ENCODE measurements at regions not wholly inside any gene's neighbourhood (a gene's known extent, or its start where the extent isn't known, plus 50 kb on each side); places are given as distances from the start of the nearest gene placed in this dataset.

DNA sequence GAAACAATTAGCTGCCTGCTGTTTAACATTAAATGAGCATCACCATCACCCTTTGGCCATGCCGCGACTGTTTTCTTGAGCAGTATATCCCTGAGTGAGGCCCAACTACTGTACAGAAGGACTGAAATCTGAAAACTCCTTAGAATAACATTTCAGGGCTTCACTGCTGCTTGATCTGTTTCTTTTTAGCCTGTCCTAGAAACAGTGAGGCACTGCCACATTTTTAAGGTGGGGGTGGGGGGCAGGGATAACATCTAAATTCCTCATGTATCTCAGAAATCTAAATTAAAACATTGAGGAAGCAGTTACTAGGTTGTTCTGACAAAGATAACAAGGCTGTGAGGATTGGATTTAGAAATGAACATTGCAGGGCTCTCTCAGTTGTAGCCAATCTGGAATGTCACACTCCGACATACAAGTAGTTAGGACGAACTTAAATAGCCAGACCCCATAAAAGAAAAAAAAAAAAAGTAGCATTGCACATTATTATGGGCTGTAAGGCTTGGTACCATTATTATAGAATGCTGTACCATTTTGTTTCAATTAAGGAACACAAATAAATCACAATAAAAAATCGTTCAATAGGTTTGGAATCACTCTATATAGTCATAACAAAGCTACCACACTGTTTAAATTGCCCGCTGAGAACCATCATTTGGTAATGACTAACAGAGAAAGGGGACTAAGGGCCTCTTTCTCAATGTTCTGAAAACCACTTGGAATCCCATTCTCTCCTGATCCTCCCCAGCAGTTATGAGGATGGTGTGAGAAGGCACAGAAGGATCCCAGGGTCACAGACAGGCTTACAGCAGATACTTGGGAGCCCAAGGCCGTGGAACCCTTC lies 256.1 kb downstream of the INHBA start:
- no peak for TF ChIP-seq CTCF (IDR thresholded peaks at IDR 0.05; ENCODE audit: low read depth, low read length)
- peak in 1 of 2 donors; percentile 4 for DNase-seq (ENCODE audit: low read depth in 2 of 2)

DNA sequence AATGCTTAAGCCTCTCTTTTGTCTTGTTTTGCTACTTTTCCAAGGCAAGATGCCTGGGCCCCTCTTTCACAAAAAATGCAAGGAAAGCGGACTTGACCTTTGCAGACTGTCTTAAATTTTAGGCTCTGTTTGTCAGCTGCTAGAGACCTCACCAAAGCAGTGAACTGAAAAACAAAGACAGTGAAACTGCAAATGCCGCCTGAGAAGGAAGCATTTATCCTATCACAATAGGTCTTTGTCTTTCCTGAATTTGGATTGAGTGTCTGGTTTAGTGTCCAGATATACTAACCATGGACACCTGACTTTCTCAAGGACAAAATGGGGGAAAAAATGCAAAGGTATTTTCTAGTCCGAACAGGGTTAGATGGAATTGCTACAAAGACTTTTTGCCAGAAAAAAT lies 256.9 kb downstream of the INHBA start:
- H3K4me3 ChIP-seq (replicated peaks in 1 of 2; ENCODE audit: low read depth in 2 of 2, low read length in 2 of 2) = no peak overlapping the region
- TF ChIP-seq CTCF (IDR thresholded peaks at IDR 0.05; ENCODE audit: low read depth, low read length) = no peak
- DNase-seq (ENCODE audit: low read depth in 2 of 2) = no peak

More for the DNA sequence above, 256.1 kb downstream of the INHBA start:
- no peak overlapping the region for H3K4me3 ChIP-seq (replicated peaks in 1 of 2; ENCODE audit: low read depth in 2 of 2, low read length in 2 of 2)

DNA sequence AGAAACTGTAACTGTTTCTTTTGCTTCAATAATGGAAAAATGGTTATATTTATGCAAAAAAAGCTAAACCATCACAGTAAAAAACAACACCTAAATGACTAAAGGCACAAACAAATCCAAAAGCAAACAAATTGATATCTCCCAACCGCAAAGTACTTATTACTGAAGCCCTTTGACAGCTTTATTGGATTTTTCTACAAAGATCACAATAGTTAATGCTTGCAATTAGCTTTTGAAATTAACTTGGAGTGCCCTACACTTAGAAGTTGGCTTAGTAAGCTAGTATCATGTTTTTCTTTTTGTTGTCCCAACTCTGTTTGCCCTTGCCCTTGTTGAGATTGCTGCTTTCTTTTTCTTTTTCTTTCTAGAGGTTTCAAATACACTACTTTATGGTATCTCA lies 257.5 kb downstream of the INHBA start:
- no peak for TF ChIP-seq CTCF (IDR thresholded peaks at IDR 0.05; ENCODE audit: low read depth, low read length)
- no peak overlapping the region for H3K4me3 ChIP-seq (replicated peaks in 1 of 2; ENCODE audit: low read depth in 2 of 2, low read length in 2 of 2)

DNA sequence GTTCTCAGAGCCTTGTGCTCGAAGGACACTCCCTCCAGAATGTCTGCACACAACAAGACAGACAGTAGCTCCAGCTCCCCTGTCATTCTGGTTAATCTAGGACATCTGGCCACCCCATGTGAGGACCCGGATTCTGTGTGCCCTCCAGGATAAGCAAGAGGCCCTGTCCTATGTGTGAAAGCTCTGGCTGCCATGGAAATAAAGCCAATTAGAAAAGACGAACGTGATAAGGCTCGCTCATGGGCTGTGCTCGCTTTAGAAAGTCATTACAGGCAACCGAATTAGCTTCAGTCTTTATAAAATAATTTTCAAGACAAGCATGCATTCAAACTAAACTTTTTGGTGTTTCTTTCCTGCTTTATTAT lies 263.4 kb downstream of the INHBA start:
- no peak overlapping the region for H3K4me3 ChIP-seq (replicated peaks in 1 of 2; ENCODE audit: low read depth in 2 of 2, low read length in 2 of 2)
- no peak for TF ChIP-seq CTCF (IDR thresholded peaks at IDR 0.05; ENCODE audit: low read depth, low read length)
- DNase-seq (ENCODE audit: low read depth in 2 of 2) = no peak

More for the DNA sequence above, 257.5 kb downstream of the INHBA start:
- DNase-seq (ENCODE audit: low read depth in 2 of 2) = no peak

- peak in 1 of 2 donors; percentile 10 for DNase-seq (ENCODE audit: low read depth in 2 of 2)
- H3K4me3 ChIP-seq (replicated peaks in 1 of 2; ENCODE audit: low read depth in 2 of 2, low read length in 2 of 2) = no peak overlapping the region
- no peak for TF ChIP-seq CTCF (IDR thresholded peaks at IDR 0.05; ENCODE audit: low read depth, low read length)
Observed at GRCh38 chr7:41438705-41439514, 264.0 kb downstream of the INHBA start.

DNA sequence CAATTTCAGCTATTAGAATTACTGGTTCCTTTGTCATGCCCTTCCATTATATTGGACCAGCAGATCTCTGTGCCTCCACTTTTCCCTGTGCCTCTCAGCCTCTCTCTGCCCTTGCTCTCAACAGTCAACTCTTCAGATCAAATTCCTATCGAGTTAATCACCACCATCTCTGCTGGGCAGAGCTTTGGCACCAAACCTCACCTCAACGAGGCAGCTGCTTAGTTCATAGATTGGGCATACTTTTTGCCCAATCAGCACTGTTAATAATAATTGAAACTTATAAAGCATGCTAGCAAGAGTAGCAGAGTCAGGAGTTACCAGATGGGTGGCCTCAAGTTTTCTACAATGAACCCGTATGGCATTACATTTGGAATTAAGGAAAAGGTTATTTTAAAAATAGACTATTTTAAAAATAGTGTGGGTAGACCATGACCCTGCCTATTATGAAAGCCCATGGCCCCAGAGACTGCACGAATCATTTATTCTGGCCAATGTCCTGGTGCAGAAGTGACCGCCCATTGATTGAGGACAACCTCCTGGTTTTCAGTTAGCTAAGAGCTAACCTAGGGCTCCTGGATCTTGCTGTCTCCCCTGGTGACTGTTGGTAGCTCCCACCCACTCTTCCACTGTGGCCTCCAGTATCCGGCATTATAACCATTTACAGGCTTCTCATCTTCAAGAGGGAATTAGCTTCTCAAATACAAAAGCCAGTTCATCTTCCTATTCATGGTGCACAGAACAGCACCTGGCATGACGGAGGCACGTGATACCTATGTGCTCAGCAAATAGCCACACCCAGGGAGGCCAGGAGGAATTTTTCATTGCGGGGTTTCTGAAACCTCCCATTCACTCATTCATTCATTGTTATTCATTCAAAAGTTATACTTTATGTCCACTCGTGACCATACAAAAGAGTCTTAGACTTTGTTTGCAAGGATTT lies 265.4 kb downstream of the INHBA start:
- TF ChIP-seq CTCF (IDR thresholded peaks at IDR 0.05; ENCODE audit: low read depth, low read length) = no peak
- peak; percentile 18 to 19 for DNase-seq (ENCODE audit: low read depth in 2 of 2)
- H3K4me3 ChIP-seq (replicated peaks in 1 of 2; ENCODE audit: low read depth in 2 of 2, low read length in 2 of 2) = no peak overlapping the region

All from cardiac fibroblast (primary cell).